OCI-LY1 (cell line): ENCODE measurements at regions not wholly inside any gene's neighbourhood (a gene's known extent, or its start where the extent isn't known, plus 50 kb on each side); places are given as distances from the start of the nearest gene placed in this dataset.

Source experiments
- H2AFZ ChIP-seq: fragments of 200-600 bp; sonication (generic), shearing (Covaris generic); 2 replicates; pipeline ENCODE4 v1.6.0; 2014; ENCODE audit warnings: antibody characterized with exemption, mild to moderate bottlenecking, low read length
- H3F3A ChIP-seq: fragments of 200-600 bp; sonication (generic), shearing (Covaris generic); 2 replicates; pipeline ENCODE4 v1.6.0; 2014; ENCODE audit warnings: mild to moderate bottlenecking, antibody characterized with exemption, low read length, moderate library complexity; ENCODE audit not compliant: insufficient read depth
- H3K27ac ChIP-seq: fragments of 200-600 bp; sonication (generic); 2 replicates; pipeline ENCODE4 v1.5.1; 2014; ENCODE audit warnings: low read length, mixed run types, mild to moderate bottlenecking, low read depth; ENCODE audit not compliant: poor library complexity, severe bottlenecking
- H3K27me3 ChIP-seq: fragments of 200-600 bp; sonication (generic); 2 replicates; pipeline ENCODE4 v1.6.0; 2014; ENCODE audit warnings: antibody characterized with exemption, mild to moderate bottlenecking, low read length, moderate library complexity; ENCODE audit not compliant: insufficient read depth
- H3K36me3 ChIP-seq: fragments of 200-600 bp; sonication (generic); 2 replicates; pipeline ENCODE4 v1.6.1; 2014; ENCODE audit warnings: mild to moderate bottlenecking, antibody characterized with exemption, low read length, moderate library complexity, mixed read lengths; ENCODE audit not compliant: insufficient read depth
- H3K4me1 ChIP-seq: fragments of 200-600 bp; sonication (generic); 2 replicates; pipeline ENCODE4 v1.5.1; 2014; ENCODE audit warnings: mild to moderate bottlenecking, low read length, moderate library complexity; ENCODE audit not compliant: insufficient read depth, severe bottlenecking
- H3K4me2 ChIP-seq: fragments of 200-600 bp; sonication (generic), shearing (Covaris generic); 2 replicates; pipeline ENCODE4 v1.6.1; 2014; ENCODE audit warnings: low read length
- H3K4me3 ChIP-seq: fragments of 200-600 bp; sonication (generic); 2 replicates; pipeline ENCODE4 v1.5.1; 2014; ENCODE audit warnings: low read length, low read depth, mild to moderate bottlenecking, mixed read lengths; ENCODE audit not compliant: poor library complexity, severe bottlenecking
- H3K79me2 ChIP-seq: fragments of 200-600 bp; shearing (Covaris generic); 2 replicates; pipeline ENCODE4 v1.6.1; 2016; ENCODE audit warnings: mixed run types, low read length, mixed read lengths; ENCODE audit not compliant: insufficient read depth
- H3K9ac ChIP-seq: fragments of 200-600 bp; sonication (generic), shearing (Covaris generic); 2 replicates; pipeline ENCODE4 v1.6.1; 2014; ENCODE audit warnings: mild to moderate bottlenecking, low read length, mixed read lengths
- H3K9me2 ChIP-seq: fragments of 200-600 bp; sonication (generic), shearing (Covaris generic); 2 replicates; pipeline ENCODE4 v1.6.1; 2014; ENCODE audit warnings: low read depth, mild to moderate bottlenecking, low read length, mixed read lengths
- H3K9me3 ChIP-seq: fragments of 200-600 bp; shearing (Covaris generic); 2 replicates; pipeline ENCODE4 v1.6.1; 2014; ENCODE audit warnings: low read length, mixed read lengths
- H4K20me1 ChIP-seq: fragments of 200-600 bp; sonication (generic), shearing (Covaris generic); 2 replicates; pipeline ENCODE4 v1.6.0; 2016; ENCODE audit warnings: mild to moderate bottlenecking, low read length; ENCODE audit not compliant: insufficient read depth
- CTCF ChIP-seq: fragments of 200-600 bp; sonication (generic), shearing (Covaris generic); IDR thresholded peaks from 2 replicates; pipeline ENCODE4 v1.5.1; 2017; ENCODE audit warnings: mild to moderate bottlenecking, antibody characterized with exemption, low read length, moderate library complexity, mixed read lengths
- EZH2 ChIP-seq: fragments of 200-600 bp; sonication (generic), shearing (Covaris generic); IDR thresholded peaks from 2 replicates; pipeline ENCODE4 v1.8.0; 2017; ENCODE audit warnings: borderline replicate concordance, mixed run types, mild to moderate bottlenecking, antibody characterized with exemption, low read length, moderate library complexity, mixed read lengths

- Histone ChIP-seq H3K4me2 (no peak overlapping the region), H3K4me1 (no peaks in the 10 kb centered on the region)
- TF ChIP-seq CTCF (no peak), EZH2 (no peak)
These were observed 326.0 kb downstream of the CRPPA start for GRCh38 chr7:16095171-16095950.

GRCh38 chr7:16094651-16095050, 326.7 kb downstream of the CRPPA start:
- Histone ChIP-seq H3K9ac (no peak overlapping the region), H3K9me2 (no peaks in the 10 kb centered on the region), H3K9me3 (no peaks in the 10 kb centered on the region), H3F3A (no peaks in the 10 kb centered on the region), H3K4me1 (no peaks in the 10 kb centered on the region), H2AFZ (no peak overlapping the region), H4K20me1 (no peaks in the 10 kb centered on the region), H3K27ac (no peak overlapping the region), H3K4me3 (no peak overlapping the region), H3K36me3 (no peaks in the 10 kb centered on the region), H3K4me2 (no peak overlapping the region), H3K27me3 (no peaks in the 10 kb centered on the region), H3K79me2 (no peaks in the 10 kb centered on the region)
- no peak for TF ChIP-seq EZH2
- no peak for TF ChIP-seq CTCF

More at GRCh38 chr7:16095171-16095950, 326.0 kb downstream of the CRPPA start:
- Histone ChIP-seq H3K9me3 (no peaks in the 10 kb centered on the region), H2AFZ (no peak overlapping the region), H3K9ac (no peak overlapping the region), H4K20me1 (no peaks in the 10 kb centered on the region), H3K27me3 (no peaks in the 10 kb centered on the region), H3K36me3 (no peaks in the 10 kb centered on the region), H3K4me3 (no peak overlapping the region), H3F3A (no peaks in the 10 kb centered on the region), H3K79me2 (no peaks in the 10 kb centered on the region), H3K27ac (no peak overlapping the region), H3K9me2 (no peaks in the 10 kb centered on the region)

- no peak overlapping the region for H3K27ac ChIP-seq
These were observed 328.6 kb downstream of the CRPPA start for GRCh38 chr7:16092711-16093110.

More at GRCh38 chr7:16092711-16093110, 328.6 kb downstream of the CRPPA start:
- H3K79me2 ChIP-seq, result no peaks in the 10 kb centered on the region
- no peak overlapping the region for H2AFZ ChIP-seq
- H3K36me3 ChIP-seq, result no peaks in the 10 kb centered on the region
- H3F3A ChIP-seq, result no peaks in the 10 kb centered on the region
- H3K9me3 ChIP-seq, result no peaks in the 10 kb centered on the region
- no peak overlapping the region for H3K4me2 ChIP-seq
- H4K20me1 ChIP-seq, result no peaks in the 10 kb centered on the region
- no peaks in the 10 kb centered on the region for H3K27me3 ChIP-seq
- H3K9me2 ChIP-seq, result no peaks in the 10 kb centered on the region
- no peak overlapping the region for H3K9ac ChIP-seq
- H3K4me3 ChIP-seq, result no peak overlapping the region
- H3K4me1 ChIP-seq, result no peaks in the 10 kb centered on the region
- TF ChIP-seq EZH2, result no peak
